ENCODE measurements at regions not wholly inside any gene's neighbourhood (a gene's known extent, or its start where the extent isn't known, plus 50 kb on each side); places are given as distances from the start of the nearest gene placed in this dataset.

DNA sequence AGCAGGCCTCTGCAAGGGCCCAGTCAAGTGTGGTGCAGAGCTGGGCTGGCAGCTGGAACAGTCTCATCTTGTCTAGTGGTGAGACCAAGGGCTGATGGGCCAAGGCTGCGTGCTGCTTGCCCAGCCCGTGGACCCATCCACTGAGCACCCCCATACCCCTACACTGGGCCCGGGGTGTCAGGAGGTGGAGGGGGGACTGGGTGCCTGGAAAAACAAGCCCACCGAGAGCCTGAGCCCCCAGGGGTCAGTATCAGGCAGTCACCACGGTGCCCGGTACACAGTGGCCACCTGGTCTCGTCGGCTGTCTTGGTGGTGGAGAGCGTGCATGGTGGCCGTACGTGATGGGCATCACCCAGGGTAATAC is 238.3 kb downstream of the SEC14L1 start:
- DNase-seq (ENCODE audit: low read depth in 3 of 3), result no peak

DNA sequence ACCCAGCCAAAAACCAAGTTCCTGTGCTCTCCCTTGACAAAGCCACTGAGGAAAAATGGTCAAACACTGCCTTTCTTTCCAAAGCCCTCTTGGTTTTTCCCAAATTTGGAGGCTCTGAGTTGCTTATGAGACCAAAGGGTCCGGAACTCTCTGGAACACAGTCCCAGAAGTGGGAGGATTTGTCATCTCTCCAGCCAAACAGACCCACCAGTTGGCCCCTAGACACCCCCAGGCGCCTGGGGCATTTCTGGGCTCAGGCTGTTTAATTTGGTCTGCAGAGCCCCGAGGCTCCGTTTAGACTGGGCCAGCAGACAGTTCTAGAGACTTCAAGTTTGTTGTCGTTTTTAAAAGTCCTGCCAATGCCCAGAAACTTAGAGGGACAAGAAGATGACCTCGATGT is 239.1 kb downstream of the SEC14L1 start:
- DNase-seq (ENCODE audit: low read depth in 3 of 3), result no peak

DNA sequence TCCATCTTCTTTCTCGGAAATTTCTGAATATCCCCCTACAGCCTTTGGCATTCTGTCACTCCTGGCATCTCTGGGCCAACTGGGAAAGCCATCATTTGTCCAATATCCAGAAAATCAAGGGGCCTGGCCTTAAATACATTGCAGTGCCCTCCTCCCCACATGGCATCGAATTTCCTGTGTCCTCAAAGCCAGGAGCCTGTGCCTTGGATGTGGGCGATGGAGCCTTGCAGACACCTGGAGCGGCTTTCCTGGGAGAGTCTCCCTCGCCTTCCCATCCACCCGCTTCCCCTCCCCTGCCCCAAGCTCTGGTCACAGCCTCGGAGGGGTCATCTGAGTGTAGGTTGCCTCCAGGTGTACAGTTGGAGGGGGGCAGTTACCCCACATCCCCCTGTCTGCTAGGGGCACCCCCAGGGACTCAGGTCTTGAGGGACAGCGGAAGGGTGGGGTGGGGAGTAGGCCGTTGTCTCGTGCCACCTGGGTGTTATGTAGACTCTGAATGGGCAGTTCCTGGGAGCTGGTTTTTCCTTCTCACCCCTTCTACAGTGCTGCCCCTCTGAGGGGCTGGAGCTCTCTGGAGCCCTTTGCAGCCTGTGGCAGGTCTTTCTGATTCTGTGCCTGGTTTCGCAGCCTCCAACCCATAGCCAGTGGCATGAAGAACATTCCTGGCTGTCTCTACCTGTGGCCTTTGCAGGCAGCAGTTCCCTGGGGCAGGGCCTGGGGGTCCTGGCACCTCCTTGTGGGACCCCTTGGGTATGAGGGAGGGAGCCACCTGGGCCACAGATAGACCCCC is 239.8 kb downstream of the SEC14L1 start:
- no peak for DNase-seq (ENCODE audit: low read depth in 3 of 3)

DNA sequence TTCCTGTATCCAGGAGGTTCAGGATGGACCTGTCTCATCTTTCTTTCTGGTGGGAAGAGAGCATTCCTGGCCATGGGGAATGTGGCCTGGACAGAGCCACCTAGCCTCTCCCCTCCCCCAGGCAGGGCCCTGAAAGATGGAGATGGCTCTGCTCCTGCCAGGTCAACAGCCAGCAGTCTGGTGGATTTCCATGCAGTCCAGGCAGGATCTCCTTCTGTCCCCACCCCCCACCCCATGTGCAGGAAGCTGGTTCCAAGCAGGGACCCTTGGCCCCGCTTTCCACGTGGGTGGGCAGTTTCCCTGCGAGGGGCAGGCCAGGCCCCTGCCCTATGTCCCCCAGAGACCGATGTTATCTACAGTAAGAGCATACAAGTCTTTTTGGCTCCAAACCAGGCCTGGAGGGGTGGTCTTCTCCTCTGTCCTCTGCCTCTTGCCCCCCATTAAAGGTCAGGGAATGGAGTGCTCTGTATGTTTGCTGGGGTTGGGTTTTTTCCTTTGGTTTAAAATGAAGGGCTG is 240.5 kb downstream of the SEC14L1 start:
- DNase-seq (ENCODE audit: low read depth in 3 of 3), result no peak

DNA sequence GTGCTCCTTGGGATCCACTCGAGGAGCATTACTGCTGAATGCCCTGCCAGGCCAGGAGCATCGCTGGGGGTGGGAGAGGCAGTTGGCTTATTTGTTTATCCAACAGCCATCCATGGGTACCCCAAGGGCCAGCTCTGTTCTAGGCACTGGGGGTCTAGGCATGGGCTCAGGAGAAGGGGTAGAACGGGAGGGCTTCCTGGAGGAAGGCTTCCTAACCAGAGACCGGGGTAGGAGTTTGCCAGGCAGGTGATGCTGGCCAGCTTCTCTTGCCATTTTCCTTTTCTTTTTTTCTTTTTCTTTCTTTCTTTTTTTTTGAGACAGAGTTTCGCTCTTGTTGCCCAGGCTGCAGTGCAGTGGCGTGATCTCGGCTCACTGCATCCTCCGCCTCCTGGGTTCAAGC is 241.0 kb downstream of the SEC14L1 start:
- no peak for DNase-seq (ENCODE audit: low read depth in 3 of 3)

DNA sequence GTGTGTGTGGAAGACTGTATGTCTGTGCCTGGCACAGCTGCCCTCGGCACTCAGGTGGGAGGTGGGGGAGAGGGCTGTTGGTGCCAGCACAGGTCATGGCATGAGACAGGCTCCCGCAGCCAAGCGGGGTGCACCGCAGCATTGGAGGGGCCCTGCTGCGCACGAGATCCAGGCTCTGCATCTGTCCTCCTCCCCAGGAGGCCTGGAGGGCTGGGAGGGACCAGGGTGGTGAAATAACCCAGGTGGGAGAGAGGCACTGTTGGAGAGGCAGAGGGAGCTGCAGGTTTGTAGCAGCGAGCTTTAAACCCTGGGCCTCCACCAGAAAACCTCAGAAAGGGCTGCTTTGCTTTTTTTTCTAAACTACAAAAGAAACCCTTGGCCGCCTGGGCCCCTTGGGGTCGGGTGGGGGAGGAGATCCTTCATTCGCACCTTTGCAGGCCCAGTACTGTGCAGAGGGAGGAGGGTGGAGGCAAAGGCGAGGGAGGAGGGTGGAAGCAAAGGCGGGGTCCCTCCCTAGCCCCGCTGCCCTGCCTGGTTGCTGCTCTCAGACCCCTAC is 241.7 kb downstream of the SEC14L1 start:
- DNase-seq (ENCODE audit: low read depth in 3 of 3), result no peak

DNA sequence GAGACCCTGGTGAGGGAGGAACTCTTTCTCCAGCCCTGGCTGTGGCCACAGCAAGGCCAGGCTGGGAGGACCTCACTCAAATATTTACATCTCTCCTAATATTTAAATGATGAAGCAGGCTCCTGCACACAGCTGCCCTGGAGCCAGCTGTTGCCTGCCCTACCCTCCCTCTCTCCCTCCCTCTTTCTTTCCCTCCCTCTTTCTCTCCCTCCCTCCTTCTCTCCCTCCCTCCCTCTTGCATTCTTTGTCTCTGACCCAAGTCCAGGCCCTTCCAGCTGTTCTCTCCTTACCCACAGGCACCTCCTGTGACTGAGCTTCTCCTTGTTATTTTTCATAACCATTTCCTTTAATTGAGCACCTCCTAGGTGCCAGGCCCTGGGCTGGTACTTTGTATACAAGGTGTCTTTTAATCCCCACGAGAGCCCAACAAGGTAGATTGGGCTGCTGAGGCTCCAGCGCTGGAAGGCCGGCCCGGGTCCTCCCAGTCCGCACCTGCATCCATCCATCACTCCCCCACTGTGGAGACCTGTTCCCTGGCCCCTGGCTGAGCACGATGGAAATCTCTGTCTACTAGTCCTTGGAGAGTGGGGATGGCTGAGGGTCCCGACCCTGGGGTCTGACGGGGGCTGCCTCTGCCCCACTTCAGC is 242.3 kb downstream of the SEC14L1 start:
- no peak for DNase-seq (ENCODE audit: low read depth in 3 of 3)

DNA sequence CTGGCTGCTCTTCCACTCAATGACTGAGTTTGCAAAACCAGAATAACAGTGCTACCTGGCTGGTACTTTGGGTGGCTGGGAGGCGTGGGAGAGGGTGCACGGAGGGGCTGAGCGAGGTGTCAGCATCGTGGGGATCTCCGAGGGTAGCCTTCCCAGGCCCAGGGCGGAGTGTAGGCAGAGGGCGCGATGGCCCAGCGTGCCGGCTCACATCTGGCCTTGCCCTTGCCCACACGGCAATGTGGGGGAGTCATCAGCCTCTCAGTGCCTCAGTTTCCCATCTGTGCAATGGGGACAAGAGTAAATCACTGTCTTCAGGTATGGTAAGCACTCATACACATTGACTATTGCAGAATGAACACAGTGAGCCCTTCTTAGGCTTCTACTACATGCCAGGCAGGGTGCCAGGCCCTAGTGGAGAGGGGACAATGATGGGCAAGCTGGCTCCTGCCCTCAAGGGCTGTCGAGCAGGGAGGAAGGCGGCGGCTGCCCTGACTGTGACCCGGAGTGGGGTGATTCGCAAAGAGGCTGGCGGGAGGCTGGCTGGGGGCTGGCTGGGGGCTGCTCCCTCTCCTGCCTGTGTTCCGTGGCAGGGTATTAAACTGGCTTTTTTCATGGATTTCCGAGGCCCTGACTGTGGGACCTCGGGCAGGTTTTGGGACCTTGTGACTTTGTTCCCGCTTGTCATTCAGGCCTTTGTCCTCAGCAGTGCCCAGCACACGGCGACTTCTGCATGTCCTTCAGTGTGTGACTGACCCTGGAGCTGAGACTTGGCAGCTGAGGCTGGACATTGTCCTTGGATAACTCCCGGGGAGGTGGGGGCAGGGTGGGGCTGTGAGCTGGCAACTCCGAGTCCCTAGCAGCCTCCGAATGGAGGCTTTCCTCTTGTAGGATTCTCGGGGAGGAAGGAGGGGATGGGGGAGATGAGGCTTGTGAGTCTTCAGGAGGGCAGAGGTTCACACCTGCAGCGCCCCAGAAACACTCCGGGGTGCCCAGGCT is 243.1 kb downstream of the SEC14L1 start:
- no peak for DNase-seq (ENCODE audit: low read depth in 3 of 3)

DNA sequence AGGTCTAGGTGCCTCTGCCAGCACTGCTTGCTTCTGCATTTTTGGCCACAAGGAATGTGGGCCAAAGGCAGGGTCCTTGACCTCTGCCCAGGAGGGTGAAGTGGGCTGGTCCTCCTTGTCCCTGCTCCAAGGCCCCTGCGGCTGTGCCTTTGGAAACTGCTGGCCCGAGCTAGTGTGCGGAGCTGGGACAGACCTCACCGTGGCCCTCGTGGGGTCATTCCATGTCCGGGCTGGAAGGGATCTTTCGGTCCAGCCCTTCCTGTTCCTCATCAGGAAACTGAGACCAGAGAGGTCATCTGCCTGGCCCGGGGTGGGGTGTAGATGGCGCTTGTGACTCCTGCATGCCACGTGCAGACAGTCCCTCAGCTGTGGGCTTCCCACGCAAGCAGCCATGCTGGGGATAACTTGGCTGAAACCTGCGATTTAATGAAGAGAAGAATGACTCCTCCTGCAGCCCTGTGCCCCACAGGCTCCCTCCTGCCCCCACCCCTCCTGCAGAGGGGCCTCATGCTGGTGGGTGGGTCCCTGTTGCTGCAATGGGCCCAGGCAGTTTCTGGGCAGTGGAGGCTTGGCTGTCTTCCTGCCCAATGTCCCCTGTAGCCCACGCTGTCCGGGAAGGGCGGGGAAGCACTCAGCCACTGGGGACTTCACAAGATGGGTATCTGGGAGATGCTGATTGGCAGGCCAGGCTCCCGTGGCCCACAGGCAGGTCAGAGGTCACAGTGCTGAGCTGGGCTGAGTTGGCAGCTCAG is 245.2 kb downstream of the SEC14L1 start:
- no peak for DNase-seq (ENCODE audit: low read depth in 3 of 3)

DNA sequence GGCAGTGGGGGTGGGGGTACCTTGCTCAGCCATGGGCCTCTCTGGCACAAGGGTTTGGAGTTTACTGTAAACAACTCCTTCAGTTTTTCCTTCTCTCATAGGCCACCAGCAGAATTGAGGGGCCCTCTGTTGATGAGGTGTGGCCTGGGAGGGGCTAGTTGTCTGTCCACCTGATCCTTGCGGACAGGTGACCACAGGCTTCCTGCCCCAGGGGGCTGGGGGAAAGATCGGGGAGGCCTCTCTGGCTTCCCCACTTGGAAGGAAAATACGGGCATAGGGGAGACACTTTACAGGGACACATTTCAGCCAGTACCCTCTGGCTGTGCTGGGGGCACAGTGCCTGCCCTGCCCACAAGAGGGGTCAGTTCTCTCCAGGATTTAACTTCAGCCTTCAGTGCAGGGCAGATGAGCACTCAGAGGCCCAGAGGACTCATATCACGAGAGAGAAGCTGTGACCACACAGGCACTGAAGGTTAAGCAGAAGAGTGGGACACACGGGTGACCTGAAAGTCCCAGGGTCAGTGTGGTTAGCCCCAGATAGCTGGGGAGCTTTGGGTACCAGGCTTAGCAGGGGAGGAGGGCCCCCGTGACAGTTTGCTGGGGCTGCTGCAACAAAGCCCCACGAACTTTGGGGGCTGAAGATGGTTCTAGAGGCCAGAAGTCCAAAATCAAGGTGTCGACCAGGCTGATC is 245.9 kb downstream of the SEC14L1 start:
- no peak for DNase-seq (ENCODE audit: low read depth in 3 of 3)

DNA sequence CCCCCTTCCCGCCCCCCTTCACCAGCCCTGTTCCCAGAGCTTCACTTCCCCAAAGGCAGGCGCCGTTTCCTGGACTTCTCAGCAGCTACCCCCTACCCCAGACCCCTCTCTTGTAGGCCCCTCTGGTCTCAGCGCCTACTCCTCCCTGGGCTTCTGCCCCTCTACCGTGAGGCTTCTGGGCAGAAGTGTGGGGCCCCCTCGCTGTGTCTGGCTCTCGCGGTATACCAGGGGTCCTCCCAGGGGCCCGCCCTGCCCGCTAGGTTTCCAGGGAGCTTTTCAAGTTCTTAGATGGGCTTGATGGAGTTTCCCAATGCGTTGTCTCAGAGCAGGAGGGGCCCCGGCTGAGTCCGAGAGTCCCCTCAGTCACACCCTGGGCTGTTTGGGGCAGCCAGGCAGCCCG is 247.1 kb downstream of the SEC14L1 start:
- DNase-seq (ENCODE audit: low read depth in 3 of 3), result no peak

DNA sequence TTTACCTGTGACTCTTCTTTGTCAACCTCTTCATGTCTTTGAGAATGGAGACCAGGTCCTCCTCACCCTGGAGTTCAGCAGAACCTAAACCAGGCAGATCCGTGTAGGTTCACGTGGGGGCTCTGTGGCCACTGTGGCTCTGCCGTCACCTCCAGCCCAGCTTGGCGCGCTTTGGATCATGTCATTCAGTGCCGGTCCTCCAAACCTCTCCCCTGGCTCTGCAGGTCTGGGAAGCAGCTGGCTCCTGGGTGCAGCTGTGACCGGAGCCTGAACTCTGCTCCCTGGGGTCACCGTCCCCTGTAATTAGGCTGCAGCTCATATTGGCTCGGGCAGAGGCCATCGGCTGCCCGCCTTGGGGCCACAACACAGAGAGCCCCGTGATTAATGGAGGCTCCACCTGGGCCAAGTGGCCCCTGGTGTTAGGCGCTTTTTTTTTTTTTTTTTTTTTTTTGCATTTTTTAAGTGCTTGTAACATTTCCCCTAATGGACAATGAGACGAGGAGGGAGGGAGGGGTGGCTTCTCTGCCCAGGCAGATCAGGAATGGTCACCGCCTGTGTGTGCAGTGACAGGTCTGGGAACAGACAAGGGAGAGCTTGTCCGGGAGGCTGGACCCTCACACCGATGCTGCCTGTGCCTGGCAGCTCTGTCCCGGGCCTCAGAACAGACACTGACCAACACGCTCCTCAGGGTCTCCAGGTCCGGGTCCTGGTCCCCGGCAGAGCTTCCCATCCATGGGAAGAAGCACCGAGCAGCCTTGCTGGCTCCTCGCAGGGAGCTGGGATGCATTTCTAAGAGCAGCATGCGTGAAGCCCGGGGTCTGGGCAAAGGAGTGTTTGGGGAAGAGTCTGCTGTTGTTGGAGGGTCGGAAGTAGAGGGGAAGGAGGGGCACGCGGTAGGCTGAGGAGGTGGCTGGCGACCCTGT is 247.9 kb downstream of the SEC14L1 start:
- DNase-seq (ENCODE audit: low read depth in 3 of 3), result no peak

DNA sequence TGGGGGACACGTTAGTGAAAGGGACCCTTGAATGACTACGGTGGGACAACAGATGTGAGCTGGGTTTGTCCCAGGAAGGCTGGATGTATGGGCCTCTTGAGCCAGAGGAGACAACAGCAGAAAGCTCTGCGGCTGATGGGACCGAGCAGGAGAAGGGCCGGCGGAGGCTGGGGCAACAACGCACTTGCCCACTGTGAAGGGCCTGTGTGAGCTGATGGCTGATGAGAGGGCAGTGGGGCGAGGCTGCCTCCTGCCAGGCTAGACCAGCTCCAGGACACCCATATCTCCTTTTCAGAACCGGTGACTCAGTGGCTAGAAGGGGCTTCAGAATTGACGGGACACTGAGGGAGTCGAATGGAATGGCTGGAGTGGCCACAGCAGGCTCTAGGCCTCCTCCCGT is 250.1 kb downstream of the SEC14L1 start:
- no peak for DNase-seq (ENCODE audit: low read depth in 3 of 3)

DNA sequence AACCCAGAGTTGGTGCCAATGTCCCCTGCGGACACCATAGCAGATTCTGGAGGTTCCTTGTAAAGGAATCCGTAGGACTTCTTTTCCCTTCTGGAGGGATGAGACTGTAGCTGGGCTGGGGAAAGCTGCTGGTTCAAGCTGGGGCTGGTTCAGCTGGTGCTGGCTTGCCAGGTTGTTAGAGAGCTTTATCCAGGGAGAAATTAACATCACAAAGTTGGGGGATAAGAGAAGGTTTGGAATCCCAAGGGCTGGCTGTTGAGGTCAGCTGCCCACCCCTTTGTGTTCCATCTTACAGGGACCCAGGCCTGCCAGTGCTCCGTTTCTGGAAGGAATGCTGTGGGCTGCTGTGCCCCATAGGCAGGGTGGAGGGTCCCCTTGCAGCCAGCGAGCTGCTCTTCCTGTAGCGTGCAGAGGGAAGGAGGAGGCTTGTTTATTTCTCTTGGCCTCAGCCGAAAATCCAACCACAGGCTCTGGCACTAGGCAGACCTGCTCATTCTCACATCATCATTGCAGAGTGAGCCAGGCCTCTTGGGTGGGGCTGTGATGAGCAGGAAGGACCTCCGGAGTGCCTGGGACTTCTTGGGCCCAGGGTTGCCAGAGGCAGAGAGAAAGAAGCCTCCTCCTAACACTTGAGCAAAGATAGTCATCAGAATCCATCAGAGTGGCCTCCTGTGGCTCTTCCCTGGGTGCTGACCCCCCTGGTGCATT is 251.1 kb downstream of the SEC14L1 start:
- no peak for DNase-seq (ENCODE audit: low read depth in 3 of 3)

DNA sequence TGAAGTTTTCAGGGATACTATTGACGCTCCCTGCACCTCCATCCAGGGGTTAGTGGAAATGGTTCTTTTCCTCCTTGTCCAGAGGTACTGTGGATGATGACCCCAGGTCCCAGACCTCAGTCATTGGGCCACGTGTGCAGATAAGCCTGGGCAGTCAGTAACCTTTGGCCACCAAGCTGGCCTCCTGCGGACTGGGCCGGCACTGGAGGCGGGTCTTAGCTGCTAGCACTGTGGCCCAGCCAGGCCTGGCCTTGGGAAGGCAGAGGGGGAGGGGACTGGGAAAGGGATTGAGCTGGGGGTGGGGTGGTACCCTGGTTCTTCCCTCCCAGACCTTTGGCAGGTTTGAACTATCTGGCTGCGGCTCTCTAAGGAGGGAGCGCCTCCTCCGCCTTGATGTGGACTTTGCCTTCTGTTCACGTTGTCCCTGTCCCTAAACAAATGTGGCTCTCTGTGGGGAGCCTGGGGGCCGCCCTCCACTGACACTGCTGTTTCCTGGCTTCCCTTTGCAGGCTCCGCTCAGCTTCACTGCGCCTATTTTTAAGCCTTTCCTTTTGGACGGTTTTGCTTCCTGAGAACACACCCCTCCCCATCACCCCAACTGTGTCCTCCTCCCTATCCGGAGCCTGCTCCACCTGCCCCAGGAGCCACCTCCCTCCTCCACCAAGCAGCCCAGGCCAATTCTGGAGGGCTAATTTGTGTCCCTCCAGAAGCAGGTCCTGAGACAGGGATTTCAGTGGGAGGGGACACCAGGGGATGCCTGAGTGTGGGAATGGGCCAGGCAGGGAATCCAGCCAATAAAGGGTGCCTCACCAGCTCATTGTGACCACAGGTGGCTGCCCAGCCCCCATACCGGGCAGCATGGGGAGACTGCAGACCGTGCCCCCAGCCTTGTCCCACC is 251.9 kb downstream of the SEC14L1 start:
- no peak for DNase-seq (ENCODE audit: low read depth in 3 of 3)

DNA sequence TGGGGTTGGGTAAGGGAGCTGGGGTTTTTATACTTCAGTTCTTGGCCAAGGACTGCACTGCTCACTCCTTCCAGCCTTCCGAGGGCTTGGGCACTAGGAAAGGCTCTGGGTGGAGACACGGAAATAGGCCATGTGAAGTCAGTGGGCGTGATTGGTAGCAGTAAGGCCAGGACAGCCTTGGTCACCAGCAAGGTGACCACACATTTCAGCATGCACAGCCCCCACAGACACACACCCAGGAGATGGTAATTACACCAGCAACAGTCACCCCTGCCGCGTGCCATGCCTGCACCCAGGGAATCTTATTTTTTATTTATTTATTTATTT is 252.5 kb downstream of the SEC14L1 start:
- no peak for DNase-seq (ENCODE audit: low read depth in 3 of 3)

DNA sequence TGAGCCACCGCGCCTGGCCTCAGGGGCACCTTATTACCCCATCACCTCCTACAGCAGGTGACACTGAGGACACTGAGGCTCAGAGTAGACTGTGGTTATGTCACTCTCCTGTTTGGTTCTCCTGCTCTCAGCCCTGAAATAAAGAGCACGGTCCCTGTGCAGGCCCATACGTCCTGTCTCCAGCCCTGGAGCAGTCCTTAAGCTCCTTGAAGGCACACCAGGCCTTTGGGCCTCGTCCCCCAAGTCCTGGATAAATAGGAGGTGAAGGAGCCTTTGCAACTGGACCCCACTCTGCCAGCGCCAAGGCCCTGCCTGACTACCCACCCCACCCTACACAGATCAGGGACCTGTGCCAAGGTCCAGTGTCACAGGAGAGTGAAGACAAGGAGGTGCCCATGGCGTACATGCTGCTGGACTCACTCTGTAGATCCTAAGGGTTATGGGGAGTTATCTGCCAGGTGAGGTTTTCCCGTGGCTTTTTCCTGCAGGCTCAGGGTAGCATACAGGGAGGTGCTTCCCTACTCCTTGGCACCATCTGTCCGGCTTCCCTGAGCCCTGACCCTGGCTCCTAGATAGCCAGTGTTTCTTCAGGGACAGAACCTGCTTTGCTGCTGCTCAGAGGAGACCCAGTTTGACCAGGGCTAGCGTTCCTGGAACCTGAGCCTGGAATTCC is 253.2 kb downstream of the SEC14L1 start:
- DNase-seq (ENCODE audit: low read depth in 3 of 3), result no peak

Data from stimulated activated CD4-positive, alpha-beta T cell treated with anti-CD3 and anti-CD28 coated beads, TNF-alpha, amount 100 ng/mL, for 48 hours (primary cell).